Brain microvascular endothelial cell (primary cell): ENCODE measurements at regions not wholly inside any gene's neighbourhood (a gene's known extent, or its start where the extent isn't known, plus 50 kb on each side); places are given as distances from the start of the nearest gene placed in this dataset.

Source experiments
- DNase-seq: peaks from one replicate; pipeline ENCODE4 v3.0.0-alpha.2; 2020
- H3K27ac ChIP-seq: fragments of 250-450 bp; sonication (Bioruptor Pico); 2 replicates; pipeline ENCODE4 v1.5.1; 2020; ENCODE audit warnings: mild to moderate bottlenecking, moderate library complexity
- H3K27me3 ChIP-seq: fragments of 250-450 bp; sonication (Bioruptor Pico); replicated peaks from 2 replicates; pipeline ENCODE4 v1.5.1; 2020; ENCODE audit warnings: mild to moderate bottlenecking
- H3K36me3 ChIP-seq: fragments of 250-450 bp; sonication (Bioruptor Pico); replicated peaks from 2 replicates; pipeline ENCODE4 v1.5.1; 2020; ENCODE audit warnings: mild to moderate bottlenecking
- H3K4me3 ChIP-seq: 2 replicates; pipeline ENCODE4 v1.5.1; 2011; ENCODE audit warnings: low read depth, mild to moderate bottlenecking, control low read depth, low read length, moderate library complexity
- in situ Hi-C: cut with HindIII; loops from 2 replicates; pipeline ENCODE4 v1.10.0; 2017; ENCODE audit warnings: low sequenced_read_pairs, low pct_ligation_motif_present
- TF ChIP-seq, protein P1 (sequence below): IDR thresholded peaks from 2 replicates; pipeline ENCODE4 v1.5.1; 2011; ENCODE audit warnings: low read depth, mild to moderate bottlenecking, moderate library complexity, low read length, control low read depth, inconsistent platforms; ENCODE audit errors: missing control alignments

GRCh38 chr13:70415136-70415535, 306.9 kb upstream of the KLHL1 start:
- Histone ChIP-seq H3K27ac (no peak overlapping the region), H3K4me3 (no peak overlapping the region), H3K27me3 (no peaks in the 10 kb centered on the region), H3K36me3 (no peaks in the 10 kb centered on the region)
- no peak for DNase-seq
- TF ChIP-seq, protein P1, sequence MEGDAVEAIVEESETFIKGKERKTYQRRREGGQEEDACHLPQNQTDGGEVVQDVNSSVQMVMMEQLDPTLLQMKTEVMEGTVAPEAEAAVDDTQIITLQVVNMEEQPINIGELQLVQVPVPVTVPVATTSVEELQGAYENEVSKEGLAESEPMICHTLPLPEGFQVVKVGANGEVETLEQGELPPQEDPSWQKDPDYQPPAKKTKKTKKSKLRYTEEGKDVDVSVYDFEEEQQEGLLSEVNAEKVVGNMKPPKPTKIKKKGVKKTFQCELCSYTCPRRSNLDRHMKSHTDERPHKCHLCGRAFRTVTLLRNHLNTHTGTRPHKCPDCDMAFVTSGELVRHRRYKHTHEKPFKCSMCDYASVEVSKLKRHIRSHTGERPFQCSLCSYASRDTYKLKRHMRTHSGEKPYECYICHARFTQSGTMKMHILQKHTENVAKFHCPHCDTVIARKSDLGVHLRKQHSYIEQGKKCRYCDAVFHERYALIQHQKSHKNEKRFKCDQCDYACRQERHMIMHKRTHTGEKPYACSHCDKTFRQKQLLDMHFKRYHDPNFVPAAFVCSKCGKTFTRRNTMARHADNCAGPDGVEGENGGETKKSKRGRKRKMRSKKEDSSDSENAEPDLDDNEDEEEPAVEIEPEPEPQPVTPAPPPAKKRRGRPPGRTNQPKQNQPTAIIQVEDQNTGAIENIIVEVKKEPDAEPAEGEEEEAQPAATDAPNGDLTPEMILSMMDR, result no peak
- in situ Hi-C loops, result no loop called here

DNA sequence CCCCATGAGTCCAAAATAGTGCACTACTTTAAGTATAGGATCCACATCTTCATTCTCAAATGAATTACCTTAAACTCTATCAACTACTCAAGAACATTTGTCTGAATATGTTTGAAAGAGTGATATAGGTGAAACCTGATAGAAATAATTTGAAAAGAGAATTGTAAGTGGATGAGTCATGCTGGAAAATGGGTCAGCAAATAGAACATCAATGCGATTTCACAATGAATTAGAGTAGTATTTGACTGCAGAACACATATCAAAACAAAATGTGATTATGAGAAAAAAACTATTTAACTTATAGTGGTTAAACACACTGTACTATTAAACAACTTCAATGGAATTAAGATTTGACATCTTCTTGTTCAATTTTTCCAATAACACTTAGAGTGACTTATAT, 300.6 kb upstream of the KLHL1 start:
- no peak for DNase-seq
- TF ChIP-seq, protein P1, result no peak
- no peak overlapping the region for H3K4me3 ChIP-seq
- no peaks in the 10 kb centered on the region for H3K36me3 ChIP-seq
- in situ Hi-C loops, result no loop called here
- H3K27ac ChIP-seq, result no peak overlapping the region
- H3K27me3 ChIP-seq, result no peaks in the 10 kb centered on the region

DNA sequence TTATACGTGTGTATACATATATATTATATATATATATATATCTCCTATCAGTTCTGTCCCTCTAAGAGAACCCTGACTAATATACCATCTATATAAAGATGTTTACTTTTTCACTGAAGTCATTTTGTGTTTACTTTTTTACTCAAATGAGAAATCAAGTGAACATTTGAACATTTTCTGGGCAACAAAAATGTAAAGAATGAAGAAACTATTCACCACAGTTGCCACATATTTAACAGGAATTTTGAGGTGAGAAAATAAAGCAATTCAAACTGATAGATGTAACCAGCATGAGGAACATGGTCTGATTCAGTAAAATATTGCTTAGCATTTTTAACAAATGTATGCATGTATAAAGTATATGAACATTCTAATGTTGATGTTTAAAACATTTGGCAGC, 299.2 kb upstream of the KLHL1 start:
- H3K27me3 ChIP-seq, result no peaks in the 10 kb centered on the region
- H3K4me3 ChIP-seq, result no peak overlapping the region
- H3K27ac ChIP-seq, result no peak overlapping the region
- TF ChIP-seq, protein P1, result no peak
- in situ Hi-C loops, result no loop called here
- DNase-seq, result no peak
- no peaks in the 10 kb centered on the region for H3K36me3 ChIP-seq

- H3K36me3 ChIP-seq, result no peaks in the 10 kb centered on the region
- H3K27me3 ChIP-seq, result no peaks in the 10 kb centered on the region
- no peak for DNase-seq
- TF ChIP-seq, protein P1, result no peak
- in situ Hi-C loops, result no loop called here
- H3K4me3 ChIP-seq, result no peak overlapping the region
- no peak overlapping the region for H3K27ac ChIP-seq
Measured at GRCh38 chr13:70405266-70405665, 297.0 kb upstream of the KLHL1 start.

- Histone ChIP-seq H3K36me3 (no peaks in the 10 kb centered on the region), H3K4me3 (no peak overlapping the region), H3K27ac (no peak overlapping the region), H3K27me3 (no peaks in the 10 kb centered on the region)
- TF ChIP-seq, protein P1, result no peak
- in situ Hi-C loops, result no loop called here
- no peak for DNase-seq
Measured at GRCh38 chr13:70394031-70394548, 285.8 kb upstream of the KLHL1 start.

DNA sequence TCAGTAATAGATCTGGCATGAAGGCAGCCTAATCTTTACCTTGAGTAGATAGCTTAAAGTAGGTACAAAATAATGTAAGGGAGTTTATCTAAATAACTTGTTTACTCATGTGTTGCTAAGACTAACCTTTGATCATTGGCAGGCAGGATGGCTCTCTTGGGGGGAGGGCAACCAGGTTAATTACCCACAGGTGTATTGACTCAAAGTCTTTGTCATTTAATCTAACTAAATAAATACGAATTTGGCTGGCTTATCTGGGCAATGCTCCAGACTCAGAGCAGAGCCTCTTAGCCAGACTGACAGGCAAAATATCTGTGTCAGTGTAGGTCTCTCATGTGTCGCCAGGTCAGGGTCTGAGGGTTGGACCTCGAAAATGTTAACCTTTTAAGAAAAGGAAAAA, 283.4 kb upstream of the KLHL1 start:
- in situ Hi-C loops, result no loop called here
- DNase-seq, result no peak
- TF ChIP-seq, protein P1, result no peak
- Histone ChIP-seq H3K27ac (no peak overlapping the region), H3K4me3 (no peak overlapping the region), H3K36me3 (no peaks in the 10 kb centered on the region), H3K27me3 (no peaks in the 10 kb centered on the region)
